Gastrocnemius medialis (tissue), 4 donors: ENCODE measurements at regions not wholly inside any gene's neighbourhood (a gene's known extent, or its start where the extent isn't known, plus 50 kb on each side); places are given as distances from the start of the nearest gene placed in this dataset.

Source experiments
- ATAC-seq, 2 donors: fragments of 150-250 bp; one replicate each; pipeline ENCODE4 v1.9.1; 2016
- DNase-seq, 2 donors: peaks; one replicate each; pipeline ENCODE4 v3.0.0-alpha.2; 2019
- H3K27ac ChIP-seq, 4 donors: fragments of 200-600 bp; sonication (generic); 1 replicate in 1 of 4; 2 replicates in 3 of 4; pipeline ENCODE4 v1.5.1; 2016 to 2018; ENCODE audit warnings: mild to moderate bottlenecking in 2 of 4, moderate library complexity in 1 of 4
- H3K27me3 ChIP-seq, 3 donors: fragments of 200-600 bp; sonication (generic) in 2 of 3; 1 replicate in 1 of 3; 2 replicates in 2 of 3; pipeline versions ENCODE4 v1.5.1 to v1.6.0; 2016 to 2019; ENCODE audit warnings: mild to moderate bottlenecking in 1 of 3, moderate library complexity in 1 of 3
- H3K36me3 ChIP-seq, 2 donors: fragments of 200-600 bp; sonication (generic) in 1 of 2; one replicate each; pipeline ENCODE4 v1.5.1; 2017 to 2018
- H3K4me1 ChIP-seq, 2 donors: fragments of 200-600 bp; sonication (generic) in 1 of 2; one replicate each; pipeline ENCODE4 v1.5.1; 2016 to 2017; ENCODE audit warnings: mild to moderate bottlenecking in 2 of 2
- H3K4me3 ChIP-seq, 4 donors: fragments of 200-600 bp; sonication (generic) in 3 of 4; 1 replicate in 1 of 4; 2 replicates in 3 of 4; pipeline ENCODE4 v1.5.1; 2016 to 2019; ENCODE audit warnings: mild to moderate bottlenecking in 2 of 4
- H3K9me3 ChIP-seq, 3 donors: fragments of 200-600 bp; sonication (generic) in 2 of 3; 1 replicate in 1 of 3; 2 replicates in 2 of 3; pipeline ENCODE4 v1.5.1; 2016 to 2019
- POLR2A ChIP-seq, 2 donors: fragments of 450-650 bp; IDR thresholded peaks; one replicate each; pipeline ENCODE4 v1.6.1; 2017; ENCODE audit warnings: antibody characterized with exemption in 2 of 2, mild to moderate bottlenecking in 2 of 2, moderate library complexity in 2 of 2
- in situ Hi-C, 4 donors: fragments of 200-750 bp; cut with MboI; loops; one replicate each; pipeline versions ENCODE4 v1.15.0 to v1.8.0; 2017; ENCODE audit warnings: low sequenced_read_pairs in 4 of 4
- intact Hi-C: fragments of 100-400 bp; cut with DNase I; formaldehyde crosslinking; loops from one replicate; pipeline ENCODE4 v1.15.1; 2023; ENCODE audit warnings: low total_unique reads
- TF ChIP-seq, protein P1 (sequence below), 5 experiments: fragments of 450-650 bp in 3 of 5; fragments of 200-600 bp in 2 of 5; sonication (generic) in 2 of 5; IDR thresholded peaks in 4 of 5; conservative IDR thresholded peaks in 1 of 5; 1 replicate in 4 of 5; 2 replicates in 1 of 5; pipeline ENCODE4 v1.5.1; 2016 to 2019; ENCODE audit warnings: antibody characterized with exemption in 5 of 5, mild to moderate bottlenecking in 3 of 5, moderate library complexity in 3 of 5

DNA sequence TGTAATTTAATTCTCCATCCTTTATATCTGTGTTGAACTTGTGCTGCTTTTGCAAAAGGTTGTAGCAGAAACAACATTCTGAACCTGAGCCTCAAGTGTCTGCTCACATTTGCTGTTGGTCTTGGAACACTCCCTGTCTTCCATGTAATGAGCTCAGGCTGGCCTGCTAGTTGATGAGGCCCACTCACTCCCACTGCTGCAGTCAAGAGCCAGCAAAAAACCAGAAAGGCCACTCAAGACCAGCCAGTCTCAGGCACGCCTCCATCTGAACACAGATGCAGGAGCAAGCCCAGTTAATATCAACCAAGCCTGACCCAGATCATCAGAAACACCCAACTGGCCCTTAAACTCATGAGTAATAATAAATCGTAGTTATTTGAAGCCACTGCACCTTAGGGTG lies 342.2 kb upstream of the NFIA start:
- TF ChIP-seq, protein P1, sequence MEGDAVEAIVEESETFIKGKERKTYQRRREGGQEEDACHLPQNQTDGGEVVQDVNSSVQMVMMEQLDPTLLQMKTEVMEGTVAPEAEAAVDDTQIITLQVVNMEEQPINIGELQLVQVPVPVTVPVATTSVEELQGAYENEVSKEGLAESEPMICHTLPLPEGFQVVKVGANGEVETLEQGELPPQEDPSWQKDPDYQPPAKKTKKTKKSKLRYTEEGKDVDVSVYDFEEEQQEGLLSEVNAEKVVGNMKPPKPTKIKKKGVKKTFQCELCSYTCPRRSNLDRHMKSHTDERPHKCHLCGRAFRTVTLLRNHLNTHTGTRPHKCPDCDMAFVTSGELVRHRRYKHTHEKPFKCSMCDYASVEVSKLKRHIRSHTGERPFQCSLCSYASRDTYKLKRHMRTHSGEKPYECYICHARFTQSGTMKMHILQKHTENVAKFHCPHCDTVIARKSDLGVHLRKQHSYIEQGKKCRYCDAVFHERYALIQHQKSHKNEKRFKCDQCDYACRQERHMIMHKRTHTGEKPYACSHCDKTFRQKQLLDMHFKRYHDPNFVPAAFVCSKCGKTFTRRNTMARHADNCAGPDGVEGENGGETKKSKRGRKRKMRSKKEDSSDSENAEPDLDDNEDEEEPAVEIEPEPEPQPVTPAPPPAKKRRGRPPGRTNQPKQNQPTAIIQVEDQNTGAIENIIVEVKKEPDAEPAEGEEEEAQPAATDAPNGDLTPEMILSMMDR (IDR thresholded peaks at IDR 0.05 in 4 of 5, conservative IDR thresholded peaks at IDR 0.05 in 1 of 5), result no peak
- no peak for TF ChIP-seq POLR2A (IDR thresholded peaks at IDR 0.05)
- H3K4me1 ChIP-seq, result no peaks in the 10 kb centered on the region
- in situ Hi-C loops (no loop called here), intact Hi-C loops (no loop called here)
- ATAC-seq (no peak), DNase-seq (no peak)
- no peaks in the 10 kb centered on the region for H3K9me3 ChIP-seq
- H3K4me3 ChIP-seq, result no peak overlapping the region
- no peaks in the 10 kb centered on the region for H3K27me3 ChIP-seq
- H3K27ac ChIP-seq, result no peak overlapping the region
- no peaks in the 10 kb centered on the region for H3K36me3 ChIP-seq

DNA sequence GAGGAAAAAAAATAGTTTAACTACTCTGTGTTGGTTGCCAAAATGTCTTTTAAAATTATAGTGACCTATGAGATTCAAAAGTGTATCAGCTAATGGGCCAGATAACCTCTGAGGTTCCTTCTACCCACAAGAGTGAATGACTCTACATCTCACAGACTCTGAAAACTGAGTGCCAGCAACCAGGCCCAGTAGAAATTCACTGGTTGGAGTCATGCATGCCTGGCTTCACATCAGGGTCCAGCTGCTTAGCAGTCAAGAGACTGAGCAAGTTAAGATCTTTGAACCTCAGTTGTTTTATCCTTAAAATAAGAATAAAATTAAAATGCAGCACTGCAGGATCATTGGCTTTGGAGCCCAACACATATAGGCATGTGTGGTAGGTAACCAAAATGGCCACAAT lies 342.6 kb upstream of the NFIA start:
- TF ChIP-seq, protein P1 (IDR thresholded peaks at IDR 0.05 in 4 of 5, conservative IDR thresholded peaks at IDR 0.05 in 1 of 5), result no peak
- no peak for TF ChIP-seq POLR2A (IDR thresholded peaks at IDR 0.05)
- in situ Hi-C loops, result no loop called here
- intact Hi-C loops, result no loop called here
- DNase-seq (no peak), ATAC-seq (no peak)
- Histone ChIP-seq H3K9me3 (no peaks in the 10 kb centered on the region), H3K4me1 (no peaks in the 10 kb centered on the region), H3K36me3 (no peaks in the 10 kb centered on the region), H3K27ac (no peak overlapping the region), H3K4me3 (no peak overlapping the region), H3K27me3 (no peaks in the 10 kb centered on the region)

DNA sequence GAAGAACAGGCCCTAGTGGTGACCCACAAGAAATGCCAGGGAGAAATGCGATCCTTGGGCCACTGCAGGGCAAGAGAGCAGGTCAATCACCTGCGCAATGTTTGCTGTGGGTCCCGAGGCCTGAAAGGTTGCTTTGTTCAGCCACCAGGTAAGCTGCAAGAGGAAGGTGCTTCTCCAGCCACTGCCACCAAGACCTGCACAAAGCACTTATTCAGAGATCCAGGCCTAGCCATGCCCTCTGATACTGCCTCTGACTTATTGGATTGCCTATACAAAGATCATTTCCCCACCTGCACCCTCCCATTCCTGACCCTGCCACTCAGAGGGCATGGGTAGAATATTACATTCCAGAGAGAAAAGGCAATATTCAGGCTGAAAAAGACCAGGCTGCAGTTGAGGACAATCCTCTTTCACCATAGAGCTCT lies 349.4 kb upstream of the NFIA start:
- Histone ChIP-seq H3K36me3 (no peaks in the 10 kb centered on the region), H3K27me3 (no peaks in the 10 kb centered on the region), H3K27ac (no peak overlapping the region), H3K4me3 (no peak overlapping the region), H3K9me3 (no peaks in the 10 kb centered on the region), H3K4me1 (no peaks in the 10 kb centered on the region)
- ATAC-seq (no peak), DNase-seq (no peak)
- TF ChIP-seq, protein P1 (IDR thresholded peaks at IDR 0.05 in 4 of 5, conservative IDR thresholded peaks at IDR 0.05 in 1 of 5), result no peak
- TF ChIP-seq POLR2A (IDR thresholded peaks at IDR 0.05), result no peak
- in situ Hi-C loops (no loop called here), intact Hi-C loops (no loop called here)

DNA sequence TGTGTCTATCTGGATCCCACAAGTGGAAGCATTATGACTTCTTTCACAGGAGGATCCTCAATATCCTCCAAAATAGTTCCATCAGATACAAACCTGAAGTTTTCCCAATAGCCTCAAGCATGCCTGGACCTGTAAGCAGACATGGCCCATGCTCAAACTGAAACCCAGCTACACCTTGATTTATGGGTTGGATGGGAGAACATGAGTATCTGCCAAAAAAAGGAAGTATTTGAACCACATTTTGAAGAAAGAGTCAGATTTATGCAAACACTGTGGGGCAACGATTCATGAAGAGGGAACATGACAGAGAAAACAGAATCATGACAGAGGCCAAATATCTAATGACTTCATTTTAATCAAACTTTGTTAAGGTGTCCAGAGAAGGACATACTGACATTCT lies 351.0 kb upstream of the NFIA start:
- no peaks in the 10 kb centered on the region for H3K36me3 ChIP-seq
- ATAC-seq (no peak), DNase-seq (no peak)
- intact Hi-C loops, result no loop called here
- no peaks in the 10 kb centered on the region for H3K4me1 ChIP-seq
- no peaks in the 10 kb centered on the region for H3K27me3 ChIP-seq
- H3K27ac ChIP-seq, result no peak overlapping the region
- in situ Hi-C loops, result no loop called here
- TF ChIP-seq POLR2A (IDR thresholded peaks at IDR 0.05), result no peak
- TF ChIP-seq, protein P1 (IDR thresholded peaks at IDR 0.05 in 4 of 5, conservative IDR thresholded peaks at IDR 0.05 in 1 of 5), result no peak
- no peak overlapping the region for H3K4me3 ChIP-seq
- no peaks in the 10 kb centered on the region for H3K9me3 ChIP-seq

DNA sequence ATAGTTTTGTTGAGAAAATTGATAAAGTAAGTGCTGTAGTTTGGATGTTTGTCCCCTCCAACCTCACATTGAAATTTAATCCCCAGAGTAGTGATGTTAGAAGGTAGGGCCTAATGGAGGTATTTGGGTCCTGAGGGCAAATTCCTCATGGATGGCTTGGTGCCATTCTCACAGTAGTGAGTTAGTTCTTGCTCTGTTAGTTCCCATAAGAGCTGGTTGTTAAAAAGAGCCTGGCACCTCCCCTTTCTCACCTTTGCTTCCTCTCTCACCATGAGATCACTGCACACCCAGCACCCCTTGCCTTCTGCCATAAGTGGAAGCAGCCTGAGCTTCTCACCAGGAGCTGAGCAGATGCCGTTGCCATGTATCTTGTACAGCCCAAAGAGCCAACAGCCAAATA lies 354.8 kb upstream of the NFIA start:
- Histone ChIP-seq H3K9me3 (no peaks in the 10 kb centered on the region), H3K27ac (no peak overlapping the region), H3K36me3 (no peaks in the 10 kb centered on the region), H3K27me3 (no peaks in the 10 kb centered on the region), H3K4me3 (no peak overlapping the region), H3K4me1 (no peaks in the 10 kb centered on the region)
- ATAC-seq (no peak), DNase-seq (no peak)
- in situ Hi-C loops (no loop called here), intact Hi-C loops (no loop called here)
- no peak for TF ChIP-seq POLR2A (IDR thresholded peaks at IDR 0.05)
- TF ChIP-seq, protein P1 (IDR thresholded peaks at IDR 0.05 in 4 of 5, conservative IDR thresholded peaks at IDR 0.05 in 1 of 5), result no peak
